HG03558 (cell line): ENCODE measurements at regions not wholly inside any gene's neighbourhood (a gene's known extent, or its start where the extent isn't known, plus 50 kb on each side); places are given as distances from the start of the nearest gene placed in this dataset.
A peak's percentile ranks its signal among the peaks of the same experiment; 100 is the strongest.
"Not testable (repeated sequence)": the region's sequence is repeated elsewhere in the genome, so short reads cannot be mapped to it uniquely, and the experiment has no call there.

Source experiments
- ATAC-seq: cut with Tn5 transposase; IDR thresholded peaks from one replicate; pipeline ENCODE4 v1.9.1; 2021; ENCODE audit warnings: moderate number of reproducible peaks; ENCODE audit not compliant: unreplicated experiment; ENCODE audit errors: extremely low read depth

DNA sequence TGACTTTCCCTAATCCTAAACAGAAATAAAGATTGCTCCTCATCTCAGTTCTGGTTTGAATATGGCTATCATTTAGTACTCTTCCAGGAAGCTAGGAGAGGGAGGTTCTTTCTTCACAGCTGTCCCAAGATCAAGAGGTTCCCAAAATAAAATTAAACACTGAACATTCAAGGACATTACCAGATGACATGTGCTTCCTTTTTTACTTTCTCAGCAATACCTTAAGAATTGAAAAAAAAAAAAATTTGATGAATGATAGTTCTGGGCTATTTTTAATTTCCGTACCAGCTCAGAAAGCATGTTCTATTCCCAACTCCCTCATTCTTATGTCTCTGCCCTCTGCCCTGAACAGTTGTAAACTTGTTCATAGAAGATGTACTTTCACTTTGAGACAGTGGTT lies 61.7 kb upstream of the MYL1 start:
- no peak for ATAC-seq

DNA sequence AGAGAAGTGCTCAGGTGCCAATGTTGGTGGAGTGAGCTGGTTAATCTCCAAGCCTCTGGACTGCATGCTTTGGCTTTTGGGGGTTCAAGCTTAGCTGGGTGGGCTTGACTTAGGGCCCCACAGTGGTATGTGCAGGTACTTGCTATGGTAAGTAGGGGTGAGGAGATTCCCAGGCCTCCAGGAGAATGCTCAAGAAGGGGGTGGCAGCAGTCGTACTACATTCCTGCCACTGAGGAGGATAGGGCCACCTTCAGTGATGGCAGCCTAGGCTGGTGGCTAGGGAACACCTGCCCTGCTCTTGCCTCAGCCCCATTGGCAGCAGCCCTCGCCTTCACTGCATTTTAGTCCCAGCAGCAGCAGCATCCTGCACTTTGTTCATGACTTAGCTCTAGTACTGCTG lies 55.6 kb upstream of the MYL1 start:
- no peak for ATAC-seq

DNA sequence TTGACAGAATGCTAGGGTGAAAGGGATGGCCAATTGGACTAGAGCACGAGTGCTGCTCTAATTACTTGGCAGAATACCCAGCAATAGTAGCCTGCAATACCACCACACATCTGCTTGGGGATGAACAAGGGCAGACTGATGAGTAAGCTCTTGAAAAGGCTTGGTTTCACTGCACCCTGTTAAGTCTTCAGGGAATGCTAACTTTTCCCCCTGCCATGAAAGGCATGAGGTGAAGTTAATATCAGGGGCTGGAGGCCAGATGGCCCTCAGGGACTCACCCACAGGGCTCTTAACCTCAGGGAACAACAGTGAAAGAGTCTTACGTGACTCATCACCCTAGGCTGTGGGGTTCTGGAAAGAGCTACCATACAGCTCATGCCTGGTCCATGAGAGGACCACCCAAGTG lies 51.7 kb upstream of the MYL1 start:
- peak; percentile 81 for ATAC-seq

DNA sequence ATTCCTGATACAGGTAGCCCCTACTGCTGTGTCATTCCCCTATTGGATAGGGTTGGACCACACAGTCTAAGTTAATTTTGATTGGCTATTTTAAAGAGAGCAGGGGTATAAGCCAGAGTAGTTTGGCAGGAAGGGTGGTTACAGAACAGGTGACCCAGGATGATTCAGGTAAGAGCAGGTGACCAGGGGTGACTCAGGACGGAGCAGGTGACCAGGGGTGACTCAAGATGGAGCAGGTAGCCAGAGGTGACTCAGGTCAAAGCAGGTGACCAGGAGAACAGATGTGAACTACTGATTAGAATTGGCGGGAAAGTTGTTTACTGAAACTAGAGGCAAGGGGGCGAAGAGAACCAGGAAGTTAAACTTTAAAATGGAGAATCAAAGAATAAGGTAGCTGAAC lies 50.5 kb upstream of the MYL1 start:
- ATAC-seq = not testable (repeated sequence)
